ENCODE measurements at regions not wholly inside any gene's neighbourhood (a gene's known extent, or its start where the extent isn't known, plus 50 kb on each side); places are given as distances from the start of the nearest gene placed in this dataset.

DNA sequence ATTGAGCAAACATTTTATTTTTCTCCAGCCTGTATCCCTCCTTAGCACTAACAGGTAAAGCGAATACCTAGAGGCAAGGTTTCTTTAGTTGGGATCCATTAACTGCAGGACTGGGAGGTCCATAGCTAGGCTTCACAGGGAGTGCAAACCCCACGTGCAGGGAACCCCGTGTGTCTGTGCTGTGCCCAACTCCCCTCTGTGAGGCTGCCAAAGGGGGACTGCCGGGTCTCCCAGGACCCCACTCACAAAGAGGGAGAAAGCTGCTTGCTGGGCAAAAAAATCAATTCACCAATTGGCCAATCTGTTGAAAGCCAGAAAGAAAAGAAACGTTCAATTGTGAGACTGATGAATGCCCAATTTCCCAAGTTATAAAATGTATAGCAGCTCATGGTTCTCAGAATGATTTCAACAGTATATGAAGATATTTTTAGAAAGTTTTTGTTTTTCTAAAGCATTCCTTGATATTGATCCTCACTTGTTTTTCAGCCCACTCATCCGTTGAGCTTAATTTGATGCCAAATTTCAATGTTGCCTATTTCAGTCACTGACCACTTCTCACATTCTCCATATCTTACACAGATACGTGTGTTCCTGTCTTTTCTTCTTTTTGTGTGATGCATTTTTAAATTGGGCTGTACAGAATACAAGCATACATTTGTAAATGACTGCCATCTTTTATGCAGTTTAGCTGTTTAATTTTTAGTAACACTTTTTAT is 202.7 kb upstream of the PRSS58 start:
- TF ChIP-seq, protein P1, sequence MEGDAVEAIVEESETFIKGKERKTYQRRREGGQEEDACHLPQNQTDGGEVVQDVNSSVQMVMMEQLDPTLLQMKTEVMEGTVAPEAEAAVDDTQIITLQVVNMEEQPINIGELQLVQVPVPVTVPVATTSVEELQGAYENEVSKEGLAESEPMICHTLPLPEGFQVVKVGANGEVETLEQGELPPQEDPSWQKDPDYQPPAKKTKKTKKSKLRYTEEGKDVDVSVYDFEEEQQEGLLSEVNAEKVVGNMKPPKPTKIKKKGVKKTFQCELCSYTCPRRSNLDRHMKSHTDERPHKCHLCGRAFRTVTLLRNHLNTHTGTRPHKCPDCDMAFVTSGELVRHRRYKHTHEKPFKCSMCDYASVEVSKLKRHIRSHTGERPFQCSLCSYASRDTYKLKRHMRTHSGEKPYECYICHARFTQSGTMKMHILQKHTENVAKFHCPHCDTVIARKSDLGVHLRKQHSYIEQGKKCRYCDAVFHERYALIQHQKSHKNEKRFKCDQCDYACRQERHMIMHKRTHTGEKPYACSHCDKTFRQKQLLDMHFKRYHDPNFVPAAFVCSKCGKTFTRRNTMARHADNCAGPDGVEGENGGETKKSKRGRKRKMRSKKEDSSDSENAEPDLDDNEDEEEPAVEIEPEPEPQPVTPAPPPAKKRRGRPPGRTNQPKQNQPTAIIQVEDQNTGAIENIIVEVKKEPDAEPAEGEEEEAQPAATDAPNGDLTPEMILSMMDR (IDR thresholded peaks at IDR 0.05) = no peak
- TF ChIP-seq POLR2A (IDR thresholded peaks at IDR 0.05) = no peak
